ENCODE measurements at regions not wholly inside any gene's neighbourhood (a gene's known extent, or its start where the extent isn't known, plus 50 kb on each side); places are given as distances from the start of the nearest gene placed in this dataset.

- TF ChIP-seq ZNF747 (CRISPR knock-in tag; IDR thresholded peaks at IDR 0.05; ENCODE audit: borderline replicate concordance) (0 out of 2 replicates have a peak, but pooled peaks have one; percentile 16), HNF4G (IDR thresholded peaks at IDR 0.05; ENCODE audit: borderline replicate concordance, low read depth, low read length) (peak; percentile 80), HNF4G (CRISPR knock-in tag; IDR thresholded peaks at IDR 0.05; ENCODE audit: borderline replicate concordance, low read depth) (peak; percentile 63; the same call in 1 of the 2 replicates), NCOA2 (CRISPR knock-in tag; IDR thresholded peaks at IDR 0.05) (peak; percentile 87), ZNF609 (CRISPR knock-in tag; IDR thresholded peaks at IDR 0.05; ENCODE audit: borderline replicate concordance) (peak; percentile 85), MYPOP (CRISPR knock-in tag; IDR thresholded peaks at IDR 0.05) (peak; percentile 59; the same call in 1 of the 2 replicates), FOXA1 (IDR thresholded peaks at IDR 0.05) (no peak), FOXA1 (CRISPR knock-in tag; IDR thresholded peaks at IDR 0.05) (peak; percentile 75), SAP130 (CRISPR knock-in tag; IDR thresholded peaks at IDR 0.05; ENCODE audit: low read depth) (peak; percentile 84), GATAD2A (CRISPR knock-in tag; IDR thresholded peaks at IDR 0.05) (peak; percentile 96), BRCA1 (CRISPR knock-in tag; IDR thresholded peaks at IDR 0.05) (0 out of 2 replicates have a peak, but pooled peaks have one; percentile 47), MEIS1 (CRISPR knock-in tag; IDR thresholded peaks at IDR 0.05; ENCODE audit: borderline replicate concordance) (peak; percentile 91; the same call in 1 of the 2 replicates), ATF4 (CRISPR knock-in tag; IDR thresholded peaks at IDR 0.05) (peak in 1 of 2 experiments; percentile 46; a peak in 1 of 4 replicates), MEIS2 (CRISPR knock-in tag; IDR thresholded peaks at IDR 0.05) (peak; percentile 79), NR2F1 (CRISPR knock-in tag; IDR thresholded peaks at IDR 0.05) (peak; percentile 94), NR2F2 (IDR thresholded peaks at IDR 0.05; ENCODE audit: borderline replicate concordance, low read depth) (peak; percentile 97), EP300 (IDR thresholded peaks at IDR 0.05; ENCODE audit: low read depth in 2 of 2, low read length in 2 of 2) (peak in 1 of 2 experiments; percentile 93; a peak in 2 of 4 replicates), EP300 (CRISPR knock-in tag; IDR thresholded peaks at IDR 0.05; ENCODE audit: borderline replicate concordance) (peak; percentile 71; the same call in 1 of the 2 replicates), ASH2L (IDR thresholded peaks at IDR 0.05; ENCODE audit: insufficient read length, low read depth, low read length) (peak; percentile 42), ZFP91 (CRISPR knock-in tag; IDR thresholded peaks at IDR 0.05; ENCODE audit: borderline replicate concordance) (peak; percentile 59; the same call in 1 of the 2 replicates)
Observed at GRCh38 chr14:95444132-95445129, 72.0 kb downstream of the SYNE3 start (continued).

Data from HepG2 (cell line).